SK-N-SH treated with all-trans-retinoic acid at 6 μM for 48 hours (cell line): ENCODE measurements at regions not wholly inside any gene's neighbourhood (a gene's known extent, or its start where the extent isn't known, plus 50 kb on each side); places are given as distances from the start of the nearest gene placed in this dataset.

Experiments used
- ATAC-seq: fragments of 200-7000 bp; cut with Tn5 transposase; 3 replicates; pipeline ENCODE4 v1.9.1; 2020; ENCODE audit warnings: mild to moderate bottlenecking, moderate library complexity
- BACH2 ChIP-seq: fragments of 250-450 bp; sonication (Bioruptor Pico); IDR thresholded peaks from 2 replicates; pipeline ENCODE4 v1.9.0; 2021; ENCODE audit warnings: mild to moderate bottlenecking, borderline replicate concordance
- CSDC2 ChIP-seq: fragments of 250-450 bp; sonication (Bioruptor Pico); IDR thresholded peaks from 2 replicates; pipeline ENCODE4 v1.5.0; 2020; ENCODE audit warnings: mild to moderate bottlenecking, moderate library complexity
- ESRRG ChIP-seq: fragments of 250-450 bp; sonication (Bioruptor Pico); IDR thresholded peaks from 2 replicates; pipeline ENCODE4 v1.6.1; 2021; ENCODE audit warnings: mild to moderate bottlenecking
- ISL1 ChIP-seq: fragments of 250-450 bp; sonication (Bioruptor Pico); IDR thresholded peaks from 2 replicates; pipeline ENCODE4 v2.1.2; 2022; ENCODE audit warnings: mild to moderate bottlenecking, moderate library complexity
- OSR1 ChIP-seq: fragments of 250-450 bp; sonication (Bioruptor Pico); IDR thresholded peaks from 2 replicates; pipeline ENCODE4 v1.8.0; 2022; ENCODE audit warnings: moderate library complexity, mild to moderate bottlenecking, inconsistent platforms
- PATZ1 ChIP-seq: fragments of 250-450 bp; sonication (Bioruptor Pico); IDR thresholded peaks from 2 replicates; pipeline ENCODE4 v1.8.0; 2020; ENCODE audit warnings: mild to moderate bottlenecking, moderate library complexity, borderline replicate concordance
- POU6F1 ChIP-seq: fragments of 250-450 bp; sonication (Bioruptor Pico); IDR thresholded peaks from 2 replicates; pipeline ENCODE4 v1.8.0; 2021; ENCODE audit warnings: low read depth, mild to moderate bottlenecking, moderate library complexity, borderline replicate concordance
- RARB ChIP-seq: fragments of 250-450 bp; sonication (Bioruptor Pico); IDR thresholded peaks from 2 replicates; pipeline ENCODE4 v1.8.0; 2021; ENCODE audit warnings: mild to moderate bottlenecking, moderate library complexity
- TCF4 ChIP-seq: fragments of 250-450 bp; sonication (Bioruptor Pico); IDR thresholded peaks from 2 replicates; pipeline ENCODE4 v1.8.0; 2021; ENCODE audit warnings: mild to moderate bottlenecking, moderate library complexity, borderline replicate concordance
- TOX ChIP-seq: fragments of 250-450 bp; sonication (Bioruptor Pico); IDR thresholded peaks from 2 replicates; pipeline ENCODE4 v1.8.0; 2021; ENCODE audit warnings: mild to moderate bottlenecking, moderate library complexity, borderline replicate concordance
- TSHZ2 ChIP-seq: fragments of 250-450 bp; sonication (Bioruptor Pico); IDR thresholded peaks from 2 replicates; pipeline ENCODE4 v1.5.0; 2020; ENCODE audit warnings: mild to moderate bottlenecking, moderate library complexity
- ZFP3 ChIP-seq: fragments of 250-450 bp; sonication (Bioruptor Pico); IDR thresholded peaks from 2 replicates; pipeline ENCODE4 v1.5.0; 2020; ENCODE audit warnings: mild to moderate bottlenecking, moderate library complexity
- ZFP30 ChIP-seq: fragments of 450-650 bp; formaldehyde crosslinking; IDR thresholded peaks from 2 replicates; pipeline ENCODE4 v1.5.0; 2022; ENCODE audit warnings: mild to moderate bottlenecking, moderate library complexity
- ZNF565 ChIP-seq: fragments of 450-650 bp; formaldehyde crosslinking; conservative IDR thresholded peaks from 2 replicates; pipeline ENCODE4 v1.5.0; 2020; ENCODE audit warnings: low read depth, mild to moderate bottlenecking, moderate library complexity
- ZNF8 ChIP-seq: fragments of 450-650 bp; formaldehyde crosslinking; IDR thresholded peaks from 2 replicates; pipeline ENCODE4 v1.5.0; 2020; ENCODE audit warnings: mild to moderate bottlenecking, moderate library complexity

DNA sequence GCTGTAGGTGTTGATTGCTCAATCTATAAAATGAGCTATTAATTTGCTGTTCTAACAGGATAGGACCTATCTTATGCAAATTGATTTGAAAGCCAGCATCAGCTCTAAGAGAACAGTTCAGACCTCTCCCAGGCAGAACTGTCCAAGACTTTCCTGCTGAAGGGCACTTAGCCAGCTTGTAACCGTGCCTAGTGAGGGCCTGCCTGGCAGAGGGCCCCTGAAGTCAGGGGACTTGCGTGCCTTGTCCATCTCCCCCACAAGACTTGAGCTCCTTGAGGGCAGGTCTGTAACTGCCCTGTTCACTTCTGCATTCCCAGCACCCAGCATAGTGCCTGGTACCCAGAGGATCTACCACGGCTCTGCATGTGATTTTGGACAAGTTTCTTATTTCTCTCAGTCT is 293.4 kb downstream of the CDK5RAP2 start:
- ATAC-seq, result no peak
- no peak for TF ChIP-seq TCF4 (CRISPR knock-in tag)

DNA sequence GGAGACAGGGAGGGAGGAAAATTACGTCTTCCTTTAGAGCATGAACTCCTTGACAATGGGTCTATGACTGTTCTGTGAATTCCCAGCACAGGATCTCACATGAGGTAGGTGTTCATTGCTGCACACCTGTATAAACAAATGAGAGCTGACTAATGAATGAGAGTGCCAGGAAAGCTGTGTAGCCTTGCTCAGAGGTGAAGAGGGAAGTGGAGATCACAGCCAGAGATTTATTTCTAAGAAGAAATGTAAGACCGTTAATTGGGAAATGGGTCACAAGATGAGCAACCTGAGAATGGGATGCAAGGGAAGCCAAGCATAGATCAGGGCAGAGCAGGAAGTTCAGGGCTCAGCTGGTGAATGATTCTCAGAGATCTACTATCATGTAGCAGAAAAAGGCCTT is 295.1 kb downstream of the CDK5RAP2 start:
- TF ChIP-seq ZFP30, result no peak
- no peak for TF ChIP-seq CSDC2 (CRISPR knock-in tag)
- ATAC-seq, result no peak

DNA sequence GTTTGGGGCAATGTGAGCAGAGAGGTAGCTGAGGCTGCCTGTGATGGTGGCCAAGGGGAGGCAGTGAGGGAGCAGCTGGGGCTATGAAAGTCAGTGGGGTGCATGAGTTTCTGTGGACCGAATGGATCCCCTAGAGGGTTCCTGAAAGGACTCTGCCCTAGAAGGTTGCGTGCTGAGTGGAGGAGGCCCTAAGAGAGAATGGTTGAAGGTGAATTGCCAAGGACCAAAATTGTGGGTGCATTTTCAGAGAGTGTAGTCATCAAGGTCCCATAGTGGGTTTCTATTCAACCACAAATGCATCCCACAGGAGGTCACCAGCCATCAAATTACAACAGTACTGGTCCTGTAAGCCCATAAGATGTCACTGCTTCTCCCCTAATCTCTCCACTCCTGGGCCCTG is 298.3 kb downstream of the CDK5RAP2 start:
- no peak for ATAC-seq
- TF ChIP-seq BACH2 (CRISPR knock-in tag), result no peak
- no peak for TF ChIP-seq RARB
- no peak for TF ChIP-seq ISL1 (CRISPR knock-in tag)
- no peak for TF ChIP-seq OSR1 (CRISPR knock-in tag)
- TF ChIP-seq ZNF565 (CRISPR knock-in tag), result no peak

DNA sequence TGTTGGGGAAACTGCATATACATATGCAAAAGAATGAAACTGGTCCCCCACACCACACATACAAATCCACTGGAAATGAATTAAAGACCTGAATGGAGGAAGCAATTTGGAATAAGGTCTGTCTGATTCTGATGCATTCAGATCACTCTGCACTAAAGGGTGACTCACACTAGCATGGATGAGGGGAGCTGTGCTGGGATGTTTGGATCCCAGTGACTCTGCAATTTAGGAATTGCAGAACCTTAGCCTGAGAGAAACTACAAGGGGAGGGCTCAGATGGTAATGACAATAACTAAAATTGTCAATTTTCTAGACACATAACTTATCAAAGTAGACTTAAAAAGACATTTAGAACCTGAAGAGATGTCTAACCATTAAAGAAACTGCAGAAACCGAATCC is 312.0 kb downstream of the CDK5RAP2 start:
- TF ChIP-seq CSDC2 (CRISPR knock-in tag) (no peak), ZNF565 (CRISPR knock-in tag) (no peak), ZFP30 (no peak), ESRRG (no peak), ZFP3 (CRISPR knock-in tag) (no peak), TCF4 (CRISPR knock-in tag) (no peak), ISL1 (CRISPR knock-in tag) (no peak), PATZ1 (CRISPR knock-in tag) (no peak), TSHZ2 (CRISPR knock-in tag) (no peak)
- ATAC-seq, result no peak

- no peak for ATAC-seq
- TF ChIP-seq ZNF8 (CRISPR knock-in tag) (no peak), ESRRG (no peak), TCF4 (CRISPR knock-in tag) (no peak), OSR1 (CRISPR knock-in tag) (no peak)
Measured at GRCh38 chr9:120265791-120266190, 314.2 kb downstream of the CDK5RAP2 start.

DNA sequence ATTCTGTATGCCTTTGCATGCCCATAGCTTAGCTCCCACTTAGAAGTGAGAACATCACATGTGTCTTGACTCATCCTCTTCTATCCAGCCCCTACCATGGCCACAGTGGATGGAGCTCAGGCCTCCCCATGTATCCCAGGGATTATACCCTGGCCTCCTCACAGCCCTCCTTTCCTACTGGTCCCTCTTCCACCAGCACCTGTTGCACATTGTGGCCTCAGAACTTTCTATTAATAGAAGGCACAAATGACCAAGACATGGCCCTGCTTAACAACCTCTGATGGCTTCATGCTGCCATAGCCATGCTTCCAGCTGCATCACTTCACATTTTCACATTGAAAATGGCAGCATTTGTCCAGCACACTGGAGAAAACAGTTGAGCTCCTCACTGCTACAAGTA is 315.4 kb downstream of the CDK5RAP2 start:
- TF ChIP-seq ESRRG (no peak), ISL1 (CRISPR knock-in tag) (no peak)
- no peak for ATAC-seq

DNA sequence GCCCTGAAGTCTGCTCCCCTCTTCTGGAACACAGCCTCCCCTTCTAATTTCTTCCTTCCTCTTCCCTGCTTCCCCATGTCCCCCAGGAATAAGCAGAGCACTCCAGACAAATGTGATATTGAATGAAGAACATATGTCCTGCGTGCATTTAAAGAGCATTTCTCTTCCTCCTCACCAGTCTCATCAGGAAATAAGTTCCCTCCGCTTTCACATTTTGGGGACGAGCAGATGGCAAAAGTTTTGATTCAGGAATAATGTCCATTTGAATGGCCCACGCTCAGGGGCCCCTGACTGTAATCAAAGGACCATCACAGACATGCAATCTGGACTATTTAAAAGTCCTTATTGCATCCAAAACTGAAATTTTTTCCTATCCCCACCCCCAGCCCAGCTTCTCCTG is 316.1 kb downstream of the CDK5RAP2 start:
- TF ChIP-seq TOX (CRISPR knock-in tag), result no peak
- no peak for TF ChIP-seq ISL1 (CRISPR knock-in tag)
- no peak for TF ChIP-seq POU6F1
- TF ChIP-seq TSHZ2 (CRISPR knock-in tag), result no peak
- no peak for ATAC-seq
